Stimulated activated naive CD8-positive, alpha-beta T cell treated with anti-CD3 and anti-CD28 coated beads, Interleukin-15, Interleukin-2, amounts not matched to agents 100 ng/mL and 50 ng/mL, for 24 hours (primary cell): ENCODE measurements at regions not wholly inside any gene's neighbourhood (a gene's known extent, or its start where the extent isn't known, plus 50 kb on each side); places are given as distances from the start of the nearest gene placed in this dataset.
"Not testable (repeated sequence)": the region's sequence is repeated elsewhere in the genome, so short reads cannot be mapped to it uniquely, and the experiment has no call there.

Experiments
- H3K27ac Mint-ChIP-seq: one replicate; pipeline ENCODE4 v1.8.0; 2021; ENCODE audit warnings: mild to moderate bottlenecking, mixed read lengths
- H3K27me3 Mint-ChIP-seq: one replicate; pipeline ENCODE4 v1.8.0; 2021; ENCODE audit warnings: mixed read lengths
- H3K36me3 Mint-ChIP-seq: one replicate; pipeline ENCODE4 v1.8.0; 2021; ENCODE audit warnings: low read depth, mixed read lengths
- H3K4me1 Mint-ChIP-seq: one replicate; pipeline ENCODE4 v1.8.0; 2021; ENCODE audit warnings: low read depth, mixed read lengths
- H3K4me3 Mint-ChIP-seq: one replicate; pipeline ENCODE4 v1.8.0; 2021; ENCODE audit warnings: mild to moderate bottlenecking, mixed read lengths
- H3K9me3 Mint-ChIP-seq: one replicate; pipeline ENCODE4 v1.8.0; 2021; ENCODE audit warnings: mixed read lengths

- H3K36me3 Mint-ChIP-seq, result no peaks in the 10 kb centered on the region
- H3K9me3 Mint-ChIP-seq, result no peaks in the 10 kb centered on the region
- no peak overlapping the region for H3K27ac Mint-ChIP-seq
- no peak overlapping the region for H3K4me3 Mint-ChIP-seq
- H3K4me1 Mint-ChIP-seq, result peaks cover 17% of the 10 kb centered on the region
- H3K27me3 Mint-ChIP-seq, result peaks cover 23% of the 10 kb centered on the region
These were observed 58.0 kb upstream of the AHI1 start for GRCh38 chr6:135555550-135555949.

- Mint-ChIP-seq H3K4me3 (no peak overlapping the region), H3K27me3 (peaks cover 15% of the 10 kb centered on the region), H3K27ac (peak overlapping the region; percentile 16), H3K36me3 (no peaks in the 10 kb centered on the region), H3K4me1 (peaks cover 32% of the 10 kb centered on the region), H3K9me3 (no peaks in the 10 kb centered on the region)
These were observed 60.0 kb upstream of the AHI1 start for GRCh38 chr6:135557582-135557981.

- H3K27ac Mint-ChIP-seq, H3K9me3 Mint-ChIP-seq, H3K4me3 Mint-ChIP-seq, H3K27me3 Mint-ChIP-seq, H3K36me3 Mint-ChIP-seq: not testable (repeated sequence)
- H3K4me1 Mint-ChIP-seq, result peaks cover 76% of the 10 kb centered on the region
These were observed 68.1 kb upstream of the AHI1 start for GRCh38 chr6:135565605-135566004.

GRCh38 chr6:135566311-135567068, 69.0 kb upstream of the AHI1 start:
- H3K4me1 Mint-ChIP-seq, result peaks cover 67% of the 10 kb centered on the region
- H3K27me3 Mint-ChIP-seq, result peaks cover 9% of the 10 kb centered on the region
- H3K4me3 Mint-ChIP-seq, result no peak overlapping the region
- peak overlapping the region; percentile 59 for H3K27ac Mint-ChIP-seq
- peaks cover 5% of the 10 kb centered on the region for H3K9me3 Mint-ChIP-seq
- H3K36me3 Mint-ChIP-seq, result no peaks in the 10 kb centered on the region

GRCh38 chr6:135567375-135568083, 70.0 kb upstream of the AHI1 start:
- peaks cover 61% of the 10 kb centered on the region for H3K4me1 Mint-ChIP-seq
- peaks cover 9% of the 10 kb centered on the region for H3K27me3 Mint-ChIP-seq
- H3K9me3 Mint-ChIP-seq, result peaks cover 5% of the 10 kb centered on the region
- no peaks in the 10 kb centered on the region for H3K36me3 Mint-ChIP-seq
- H3K4me3 Mint-ChIP-seq, result peak overlapping the region; percentile 15
- peak overlapping the region; percentile 78 for H3K27ac Mint-ChIP-seq

GRCh38 chr6:135568379-135568778, 70.8 kb upstream of the AHI1 start:
- Mint-ChIP-seq H3K4me3 (peak overlapping the region; percentile 40), H3K4me1 (peaks cover 57% of the 10 kb centered on the region), H3K27ac (peak overlapping the region; percentile 78)

GRCh38 chr6:135572051-135572450, 74.5 kb upstream of the AHI1 start:
- H3K36me3 Mint-ChIP-seq, result no peaks in the 10 kb centered on the region
- peaks cover 45% of the 10 kb centered on the region for H3K4me1 Mint-ChIP-seq
- no peak overlapping the region for H3K27ac Mint-ChIP-seq
- H3K4me3 Mint-ChIP-seq, result no peak overlapping the region
- H3K9me3 Mint-ChIP-seq, result no peaks in the 10 kb centered on the region
- no peaks in the 10 kb centered on the region for H3K27me3 Mint-ChIP-seq

More at GRCh38 chr6:135568379-135568778, 70.8 kb upstream of the AHI1 start:
- H3K36me3 Mint-ChIP-seq, result no peaks in the 10 kb centered on the region
- H3K9me3 Mint-ChIP-seq, result no peaks in the 10 kb centered on the region
- peaks cover 3% of the 10 kb centered on the region for H3K27me3 Mint-ChIP-seq

- Mint-ChIP-seq H3K27ac (no peak overlapping the region), H3K9me3 (no peaks in the 10 kb centered on the region), H3K36me3 (no peaks in the 10 kb centered on the region), H3K4me3 (no peak overlapping the region), H3K4me1 (peaks cover 29% of the 10 kb centered on the region), H3K27me3 (no peaks in the 10 kb centered on the region)
These were observed 78.1 kb upstream of the AHI1 start for GRCh38 chr6:135575629-135576028.

GRCh38 chr6:135576055-135576454, 78.5 kb upstream of the AHI1 start:
- H3K27ac Mint-ChIP-seq, result peak overlapping the region; percentile 67
- H3K4me3 Mint-ChIP-seq, result no peak overlapping the region
- H3K4me1 Mint-ChIP-seq, result peaks cover 29% of the 10 kb centered on the region
- no peaks in the 10 kb centered on the region for H3K36me3 Mint-ChIP-seq
- no peaks in the 10 kb centered on the region for H3K27me3 Mint-ChIP-seq
- H3K9me3 Mint-ChIP-seq, result no peaks in the 10 kb centered on the region

GRCh38 chr6:135577059-135577538, 79.6 kb upstream of the AHI1 start:
- H3K27ac Mint-ChIP-seq, result peak overlapping the region; percentile 86
- no peaks in the 10 kb centered on the region for H3K36me3 Mint-ChIP-seq
- peaks cover 29% of the 10 kb centered on the region for H3K4me1 Mint-ChIP-seq
- no peaks in the 10 kb centered on the region for H3K9me3 Mint-ChIP-seq
- H3K4me3 Mint-ChIP-seq, result peak overlapping the region; percentile 30
- no peaks in the 10 kb centered on the region for H3K27me3 Mint-ChIP-seq

- H3K27ac Mint-ChIP-seq, result no peak overlapping the region
- H3K27me3 Mint-ChIP-seq, result no peaks in the 10 kb centered on the region
- H3K4me1 Mint-ChIP-seq, result peaks cover 37% of the 10 kb centered on the region
- no peak overlapping the region for H3K4me3 Mint-ChIP-seq
- H3K36me3 Mint-ChIP-seq, result no peaks in the 10 kb centered on the region
- H3K9me3 Mint-ChIP-seq, result no peaks in the 10 kb centered on the region
These were observed 81.4 kb upstream of the AHI1 start for GRCh38 chr6:135578976-135579375.

GRCh38 chr6:135581211-135581610, 83.7 kb upstream of the AHI1 start:
- no peaks in the 10 kb centered on the region for H3K36me3 Mint-ChIP-seq
- no peaks in the 10 kb centered on the region for H3K9me3 Mint-ChIP-seq
- no peak overlapping the region for H3K27ac Mint-ChIP-seq
- H3K4me1 Mint-ChIP-seq, result peaks cover 50% of the 10 kb centered on the region
- H3K27me3 Mint-ChIP-seq, result no peaks in the 10 kb centered on the region
- H3K4me3 Mint-ChIP-seq, result no peak overlapping the region

GRCh38 chr6:135583256-135583761, 85.8 kb upstream of the AHI1 start:
- Mint-ChIP-seq H3K4me1 (peaks cover 47% of the 10 kb centered on the region), H3K9me3 (no peaks in the 10 kb centered on the region), H3K27me3 (no peaks in the 10 kb centered on the region), H3K27ac (no peak overlapping the region), H3K4me3 (no peak overlapping the region), H3K36me3 (peaks cover 4% of the 10 kb centered on the region)

- Mint-ChIP-seq H3K36me3 (peaks cover 11% of the 10 kb centered on the region), H3K9me3 (peaks cover 14% of the 10 kb centered on the region), H3K4me3 (no peak overlapping the region), H3K27ac (peak overlapping the region; percentile 83), H3K27me3 (no peaks in the 10 kb centered on the region), H3K4me1 (peaks cover 50% of the 10 kb centered on the region)
These were observed 88.8 kb upstream of the AHI1 start for GRCh38 chr6:135586388-135586787.

- H3K9me3 Mint-ChIP-seq, result peaks cover 14% of the 10 kb centered on the region
- peaks cover 50% of the 10 kb centered on the region for H3K4me1 Mint-ChIP-seq
- H3K27ac Mint-ChIP-seq, result peak overlapping the region; percentile 83
- H3K27me3 Mint-ChIP-seq, result no peaks in the 10 kb centered on the region
- H3K36me3 Mint-ChIP-seq, result peaks cover 11% of the 10 kb centered on the region
- H3K4me3 Mint-ChIP-seq, result peak overlapping the region; percentile 59
These were observed 89.3 kb upstream of the AHI1 start for GRCh38 chr6:135586844-135587243.
